HL-60 (cell line): ENCODE measurements at regions not wholly inside any gene's neighbourhood (a gene's known extent, or its start where the extent isn't known, plus 50 kb on each side); places are given as distances from the start of the nearest gene placed in this dataset.
"Not testable (repeated sequence)": the region's sequence is repeated elsewhere in the genome, so short reads cannot be mapped to it uniquely, and the experiment has no call there.

ENCODE experiments used
- DNase-seq, 2 experiments: peaks; one replicate each; pipeline ENCODE4 v3.0.0-alpha.2; 2010 to 2020; ENCODE audit warnings: low read depth in 1 of 2, low spot score in 1 of 2
- H3K27ac ChIP-seq: fragments of 250-450 bp; sonication (Bioruptor Pico); replicated peaks from 2 replicates; pipeline ENCODE4 v1.5.1; 2020; ENCODE audit warnings: mild to moderate bottlenecking, moderate library complexity
- H3K27me3 ChIP-seq: fragments of 250-450 bp; sonication (Bioruptor Pico); 2 replicates; pipeline ENCODE4 v1.5.1; 2021; ENCODE audit warnings: mild to moderate bottlenecking, moderate library complexity; ENCODE audit not compliant: insufficient read depth, poor library complexity, severe bottlenecking
- H3K4me3 ChIP-seq: replicated peaks from 2 replicates; pipeline ENCODE4 v1.5.1; 2011; ENCODE audit warnings: mild to moderate bottlenecking, control low read depth, low read length; ENCODE audit not compliant: insufficient read depth
- CTCF ChIP-seq: IDR thresholded peaks from one replicate; pipeline ENCODE4 v1.5.1; 2011; ENCODE audit warnings: low read length, control low read depth, inconsistent platforms; ENCODE audit not compliant: insufficient read depth
- GABPA ChIP-seq: IDR thresholded peaks from 2 replicates; pipeline ENCODE4 v1.6.1; 2012; ENCODE audit warnings: low read depth
- POLR2AphosphoS5 ChIP-seq: IDR thresholded peaks from 2 replicates; pipeline ENCODE4 v1.6.1; 2012; ENCODE audit warnings: low read depth
- SPI1 ChIP-seq: IDR thresholded peaks from 2 replicates; pipeline ENCODE4 v1.6.1; 2012; ENCODE audit warnings: low read depth, mild to moderate bottlenecking, borderline replicate concordance
- TF ChIP-seq, protein P1 (sequence below): IDR thresholded peaks from 2 replicates; pipeline ENCODE4 v1.6.1; 2012; ENCODE audit warnings: low read depth; ENCODE audit not compliant: insufficient replicate concordance

- DNase-seq, result no peak
- Histone ChIP-seq H3K4me3 (no peak overlapping the region), H3K27ac (no peak overlapping the region), H3K27me3 (no peaks in the 10 kb centered on the region)
- TF ChIP-seq CTCF, result no peak
- no peak for TF ChIP-seq GABPA
Observed at GRCh38 chr21:28025111-28025510, 967.6 kb downstream of the LTN1 start.

GRCh38 chr21:28018741-28019669 is 973.7 kb downstream of the LTN1 start:
- Histone ChIP-seq H3K27ac (no peak overlapping the region), H3K4me3 (no peak overlapping the region), H3K27me3 (no peaks in the 10 kb centered on the region)
- TF ChIP-seq, protein P1, sequence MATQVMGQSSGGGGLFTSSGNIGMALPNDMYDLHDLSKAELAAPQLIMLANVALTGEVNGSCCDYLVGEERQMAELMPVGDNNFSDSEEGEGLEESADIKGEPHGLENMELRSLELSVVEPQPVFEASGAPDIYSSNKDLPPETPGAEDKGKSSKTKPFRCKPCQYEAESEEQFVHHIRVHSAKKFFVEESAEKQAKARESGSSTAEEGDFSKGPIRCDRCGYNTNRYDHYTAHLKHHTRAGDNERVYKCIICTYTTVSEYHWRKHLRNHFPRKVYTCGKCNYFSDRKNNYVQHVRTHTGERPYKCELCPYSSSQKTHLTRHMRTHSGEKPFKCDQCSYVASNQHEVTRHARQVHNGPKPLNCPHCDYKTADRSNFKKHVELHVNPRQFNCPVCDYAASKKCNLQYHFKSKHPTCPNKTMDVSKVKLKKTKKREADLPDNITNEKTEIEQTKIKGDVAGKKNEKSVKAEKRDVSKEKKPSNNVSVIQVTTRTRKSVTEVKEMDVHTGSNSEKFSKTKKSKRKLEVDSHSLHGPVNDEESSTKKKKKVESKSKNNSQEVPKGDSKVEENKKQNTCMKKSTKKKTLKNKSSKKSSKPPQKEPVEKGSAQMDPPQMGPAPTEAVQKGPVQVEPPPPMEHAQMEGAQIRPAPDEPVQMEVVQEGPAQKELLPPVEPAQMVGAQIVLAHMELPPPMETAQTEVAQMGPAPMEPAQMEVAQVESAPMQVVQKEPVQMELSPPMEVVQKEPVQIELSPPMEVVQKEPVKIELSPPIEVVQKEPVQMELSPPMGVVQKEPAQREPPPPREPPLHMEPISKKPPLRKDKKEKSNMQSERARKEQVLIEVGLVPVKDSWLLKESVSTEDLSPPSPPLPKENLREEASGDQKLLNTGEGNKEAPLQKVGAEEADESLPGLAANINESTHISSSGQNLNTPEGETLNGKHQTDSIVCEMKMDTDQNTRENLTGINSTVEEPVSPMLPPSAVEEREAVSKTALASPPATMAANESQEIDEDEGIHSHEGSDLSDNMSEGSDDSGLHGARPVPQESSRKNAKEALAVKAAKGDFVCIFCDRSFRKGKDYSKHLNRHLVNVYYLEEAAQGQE, result no peak
- TF ChIP-seq GABPA, result no peak
- no peak for TF ChIP-seq CTCF
- no peak for TF ChIP-seq SPI1
- DNase-seq, result no peak

- DNase-seq, result no peak
- Histone ChIP-seq H3K27me3 (no peaks in the 10 kb centered on the region), H3K27ac (no peak overlapping the region), H3K4me3 (no peak overlapping the region)
- TF ChIP-seq SPI1 (no peak), GABPA (no peak)
Observed at GRCh38 chr21:28018213-28018612, 974.5 kb downstream of the LTN1 start.

DNA sequence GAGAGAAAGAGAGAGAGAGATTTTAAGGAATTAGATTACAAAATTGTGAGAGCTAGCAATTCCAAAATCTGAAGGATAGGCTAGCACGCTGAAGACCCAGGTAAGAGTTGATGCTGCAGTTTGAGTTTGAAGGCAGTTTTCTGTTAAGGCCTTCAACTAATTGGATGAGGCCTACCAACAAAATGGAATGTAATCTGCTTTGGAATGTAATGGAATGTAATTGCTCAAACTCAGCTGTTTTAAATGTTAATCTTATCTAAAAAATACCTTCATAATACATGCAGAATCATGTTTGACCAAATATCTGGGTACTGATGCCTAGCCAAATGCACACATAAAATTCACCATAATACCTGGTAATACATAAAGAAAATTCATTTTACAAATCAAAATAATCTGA is 976.1 kb downstream of the LTN1 start:
- H3K4me3 ChIP-seq, result no peak overlapping the region
- H3K27ac ChIP-seq, result no peak overlapping the region
- no peak for DNase-seq
- H3K27me3 ChIP-seq, result no peaks in the 10 kb centered on the region
- TF ChIP-seq CTCF, result no peak
- no peak for TF ChIP-seq GABPA
- TF ChIP-seq POLR2AphosphoS5, result no peak
- no peak for TF ChIP-seq SPI1
- TF ChIP-seq, protein P1, result no peak

DNA sequence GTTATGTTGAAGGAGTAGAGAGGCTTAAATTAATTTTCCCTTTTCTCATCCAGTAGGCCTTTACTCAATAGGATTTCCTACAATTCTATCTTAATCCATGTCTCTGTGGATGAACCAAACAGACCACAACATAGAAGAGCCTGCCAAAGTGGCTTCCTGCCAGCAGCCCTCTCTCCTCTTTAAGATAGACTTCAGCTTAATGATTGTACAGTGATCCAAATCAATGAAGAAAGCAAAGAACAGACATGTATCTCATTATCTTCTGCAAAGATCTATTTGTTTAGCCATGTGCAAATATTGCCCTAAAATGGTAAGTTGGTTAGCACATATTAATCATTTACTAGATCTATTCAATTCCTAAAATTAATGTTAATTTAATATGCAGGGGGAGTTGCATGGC is 979.6 kb downstream of the LTN1 start:
- not testable (repeated sequence) for H3K4me3 ChIP-seq, DNase-seq, H3K27ac ChIP-seq

DNA sequence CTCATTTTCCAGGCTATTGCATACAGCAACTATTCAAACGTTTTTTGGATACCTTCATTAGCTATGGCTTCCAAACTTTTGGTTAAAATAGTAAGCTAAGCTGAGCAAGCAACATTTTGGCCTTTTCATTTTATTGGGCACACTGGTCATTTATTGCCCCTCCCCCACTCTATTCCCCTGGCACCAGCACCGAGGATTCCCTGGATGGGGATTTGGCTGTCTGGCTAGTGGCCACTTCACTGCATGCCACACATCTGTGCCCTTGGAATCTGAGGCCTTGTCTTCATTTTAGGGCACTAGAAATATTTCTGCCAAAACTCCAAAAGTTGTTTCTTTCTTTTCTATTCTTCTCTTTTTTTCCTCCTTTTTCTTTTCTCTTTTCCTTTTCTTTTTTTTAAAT is 980.7 kb downstream of the LTN1 start:
- not testable (repeated sequence) for H3K27me3 ChIP-seq, DNase-seq, H3K27ac ChIP-seq

More for the DNA sequence above, 979.6 kb downstream of the LTN1 start:
- H3K27me3 ChIP-seq, result not testable (repeated sequence)

DNA sequence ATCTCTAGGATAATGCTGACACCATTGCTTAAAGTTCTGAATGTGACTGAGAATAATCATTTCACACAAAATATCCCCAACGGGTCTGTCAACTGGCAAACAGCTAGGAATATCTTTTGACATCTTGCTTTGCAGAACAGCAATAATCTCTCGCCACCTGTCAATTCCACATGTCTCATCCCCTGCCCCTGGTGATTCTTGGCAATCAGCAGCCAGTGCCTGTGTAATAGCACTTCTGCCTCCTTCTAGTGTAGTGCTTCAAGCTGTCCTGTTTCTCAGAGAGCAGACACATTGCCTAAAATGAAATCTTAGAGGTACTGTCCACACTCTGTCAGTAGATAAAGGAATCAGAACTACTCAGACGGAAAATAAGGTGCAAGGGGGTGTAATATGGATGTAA is 984.4 kb downstream of the LTN1 start:
- not testable (repeated sequence) for H3K27ac ChIP-seq, H3K27me3 ChIP-seq, DNase-seq, H3K4me3 ChIP-seq

More for the DNA sequence above, 980.7 kb downstream of the LTN1 start:
- H3K4me3 ChIP-seq, result not testable (repeated sequence)
